Mesothelial cell of epicardium (in vitro differentiated cells): ENCODE measurements at regions not wholly inside any gene's neighbourhood (a gene's known extent, or its start where the extent isn't known, plus 50 kb on each side); places are given as distances from the start of the nearest gene placed in this dataset.

Experiments used
- DNase-seq, 2 experiments: peaks; one replicate each; pipeline ENCODE4 v3.0.0; 2021; ENCODE audit warnings: low spot score in 2 of 2; ENCODE audit not compliant: unreplicated experiment in 2 of 2
- H3K27ac Mint-ChIP-seq: 2 replicates; pipeline ENCODE4 v1.8.0; 2021; ENCODE audit warnings: mixed read lengths
- H3K27me3 Mint-ChIP-seq: 2 replicates; pipeline ENCODE4 v1.8.0; 2021; ENCODE audit warnings: low read depth, mixed read lengths
- H3K36me3 Mint-ChIP-seq: 2 replicates; pipeline ENCODE4 v1.8.0; 2021; ENCODE audit warnings: mixed read lengths
- H3K4me1 Mint-ChIP-seq: 2 replicates; pipeline ENCODE4 v1.8.0; 2021; ENCODE audit warnings: mixed read lengths
- H3K4me3 Mint-ChIP-seq: 2 replicates; pipeline ENCODE4 v1.8.0; 2021; ENCODE audit warnings: mild to moderate bottlenecking, moderate library complexity, mixed read lengths
- H3K9me3 Mint-ChIP-seq: 2 replicates; pipeline ENCODE4 v1.8.0; 2021; ENCODE audit warnings: mixed read lengths
- CTCF ChIP-seq: fragments of 200-600 bp; sonication (generic); IDR thresholded peaks from one replicate; pipeline ENCODE4 v1.5.0; 2021; ENCODE audit warnings: antibody characterized with exemption; ENCODE audit not compliant: unreplicated experiment

GRCh38 chr11:130644187-130644586, 195.7 kb downstream of the ADAMTS15 start:
- Mint-ChIP-seq H3K27ac (no peak overlapping the region), H3K27me3 (no peaks in the 10 kb centered on the region), H3K36me3 (no peaks in the 10 kb centered on the region), H3K4me3 (no peak overlapping the region), H3K4me1 (no peaks in the 10 kb centered on the region), H3K9me3 (no peaks in the 10 kb centered on the region)
- TF ChIP-seq CTCF, result no peak
- no peak for DNase-seq

- Mint-ChIP-seq H3K4me1 (no peaks in the 10 kb centered on the region), H3K27ac (no peak overlapping the region), H3K9me3 (no peaks in the 10 kb centered on the region), H3K4me3 (no peak overlapping the region), H3K36me3 (no peaks in the 10 kb centered on the region), H3K27me3 (no peaks in the 10 kb centered on the region)
- DNase-seq, result no peak
- TF ChIP-seq CTCF, result no peak
These were observed 196.9 kb downstream of the ADAMTS15 start for GRCh38 chr11:130645164-130645842.

- Mint-ChIP-seq H3K4me1 (no peaks in the 10 kb centered on the region), H3K27ac (no peak overlapping the region), H3K4me3 (no peak overlapping the region), H3K27me3 (no peaks in the 10 kb centered on the region), H3K36me3 (no peaks in the 10 kb centered on the region), H3K9me3 (no peaks in the 10 kb centered on the region)
- no peak for TF ChIP-seq CTCF
- DNase-seq, result no peak
These were observed 197.4 kb downstream of the ADAMTS15 start for GRCh38 chr11:130645843-130646197.

- H3K27me3 Mint-ChIP-seq, result no peaks in the 10 kb centered on the region
- no peak for TF ChIP-seq CTCF
- no peak overlapping the region for H3K27ac Mint-ChIP-seq
- no peaks in the 10 kb centered on the region for H3K36me3 Mint-ChIP-seq
- H3K4me3 Mint-ChIP-seq, result no peak overlapping the region
- DNase-seq, result no peak
- H3K4me1 Mint-ChIP-seq, result no peaks in the 10 kb centered on the region
- no peaks in the 10 kb centered on the region for H3K9me3 Mint-ChIP-seq
These were observed 198.4 kb downstream of the ADAMTS15 start for GRCh38 chr11:130646881-130647280.

GRCh38 chr11:130647371-130647770, 198.9 kb downstream of the ADAMTS15 start:
- no peaks in the 10 kb centered on the region for H3K4me1 Mint-ChIP-seq
- H3K4me3 Mint-ChIP-seq, result no peak overlapping the region
- DNase-seq, result no peak
- H3K36me3 Mint-ChIP-seq, result no peaks in the 10 kb centered on the region
- H3K27me3 Mint-ChIP-seq, result no peaks in the 10 kb centered on the region
- TF ChIP-seq CTCF, result no peak
- H3K27ac Mint-ChIP-seq, result no peak overlapping the region
- H3K9me3 Mint-ChIP-seq, result no peaks in the 10 kb centered on the region

- Mint-ChIP-seq H3K36me3 (no peaks in the 10 kb centered on the region), H3K9me3 (no peaks in the 10 kb centered on the region), H3K27ac (no peak overlapping the region), H3K27me3 (no peaks in the 10 kb centered on the region), H3K4me3 (no peak overlapping the region), H3K4me1 (peaks cover 13% of the 10 kb centered on the region)
- no peak for TF ChIP-seq CTCF
- no peak for DNase-seq
These were observed 201.4 kb downstream of the ADAMTS15 start for GRCh38 chr11:130649801-130650200.
